Endothelial cell of umbilical vein (primary cell): ENCODE measurements at regions not wholly inside any gene's neighbourhood (a gene's known extent, or its start where the extent isn't known, plus 50 kb on each side); places are given as distances from the start of the nearest gene placed in this dataset.

ENCODE experiments used
- BruUV-seq: library from RNA; stranded (reverse); fragments of 400-500 nt; replicated peaks from 2 replicates; lab custom pipeline; 2021; lab: Mats Ljungman, UMichigan
- CTCF ChIA-PET: fragments of 300-600, 350-600 bp; sonication (Branson Sonifier 250); formaldehyde crosslinking; loops from one replicate; lab custom pipeline; 2021; ENCODE audit warnings: antibody characterized with exemption, inconsistent platforms; lab: Charles Lee
- POLR2A ChIA-PET: fragments of 300-600, 350-600 bp; sonication (Branson Sonifier 250); formaldehyde crosslinking; loops from one replicate; lab custom pipeline; 2021; ENCODE audit warnings: antibody characterized with exemption, inconsistent platforms; lab: Charles Lee
- DNase-seq: peaks from one replicate; pipeline ENCODE4 v3.0.0-alpha.2; 2011; ENCODE audit warnings: low read depth, low spot score
- FAIRE-seq: peaks from 2 replicates; lab custom pipeline; 2011; peaks lifted over from hg19 to GRCh38; lab: Jason Lieb, UNC
- H2AFZ ChIP-seq: 2 replicates; pipeline ENCODE4 v1.6.0; 2012; ENCODE audit warnings: low read depth, low read length, control low read depth, inconsistent platforms
- H3K27ac ChIP-seq: 2 replicates; pipeline ENCODE4 v1.5.1; 2011; ENCODE audit warnings: low read depth, mild to moderate bottlenecking, control low read depth, low read length, moderate library complexity; ENCODE audit not compliant: insufficient read depth
- H3K27me3 ChIP-seq, 2 experiments: 2 replicates each; pipeline versions ENCODE4 v1.6.0 to v1.6.1; 2011; ENCODE audit warnings: low read length in 2 of 2, mixed read lengths in 1 of 2; ENCODE audit not compliant: control insufficient read depth in 2 of 2, insufficient read depth in 2 of 2
- H3K36me3 ChIP-seq, 2 experiments: 2 replicates in 1 of 2; 3 replicates in 1 of 2; pipeline ENCODE4 v1.5.1; 2011; ENCODE audit warnings: low read length in 2 of 2, mild to moderate bottlenecking in 1 of 2, moderate library complexity in 1 of 2; ENCODE audit not compliant: control insufficient read depth in 2 of 2, insufficient read depth in 2 of 2; ENCODE audit errors: extremely low read depth in 1 of 2
- H3K4me1 ChIP-seq: 3 replicates; pipeline ENCODE4 v1.5.1; 2011; ENCODE audit warnings: mild to moderate bottlenecking, low read length; ENCODE audit not compliant: control insufficient read depth, insufficient read depth; ENCODE audit errors: extremely low read depth
- H3K4me2 ChIP-seq: 2 replicates; pipeline ENCODE4 v1.6.1; 2011; ENCODE audit warnings: low read length, control low read depth, mixed read lengths; ENCODE audit not compliant: insufficient read depth
- H3K4me3 ChIP-seq, 3 experiments: fragments of 200-600 bp in 1 of 3; sonication (generic), shearing (Covaris generic) in 1 of 3; replicated peaks in 1 of 3; 2 replicates each; pipeline ENCODE4 v1.5.1; 2011 to 2016; ENCODE audit warnings: control low read depth in 3 of 3, low read length in 3 of 3, mild to moderate bottlenecking in 2 of 3, inconsistent platforms in 1 of 3, low read depth in 1 of 3, moderate library complexity in 1 of 3; ENCODE audit not compliant: insufficient read depth in 1 of 3
- H3K79me2 ChIP-seq: 2 replicates; pipeline ENCODE4 v1.6.0; 2012; ENCODE audit warnings: low read length, inconsistent platforms; ENCODE audit not compliant: control insufficient read depth, insufficient read depth
- H3K9ac ChIP-seq: replicated peaks from 2 replicates; pipeline ENCODE3; 2011; ENCODE audit warnings: low read length, control low read depth; ENCODE audit not compliant: insufficient read depth; ENCODE audit errors: extremely low read depth
- H3K9me1 ChIP-seq: replicated peaks from 3 replicates; pipeline ENCODE4 v1.6.0; 2011; ENCODE audit warnings: mild to moderate bottlenecking, low read length; ENCODE audit not compliant: control insufficient read depth, insufficient read depth; ENCODE audit errors: extremely low read depth
- H3K9me3 ChIP-seq: replicated peaks from 2 replicates; pipeline ENCODE4 v1.5.1; 2012; ENCODE audit warnings: low read length, inconsistent platforms; ENCODE audit not compliant: control insufficient read depth, insufficient read depth
- H4K20me1 ChIP-seq: replicated peaks from 2 replicates; pipeline ENCODE3; 2011; ENCODE audit warnings: mild to moderate bottlenecking, low read length; ENCODE audit not compliant: control insufficient read depth, insufficient read depth; ENCODE audit errors: extremely low read depth
- CTCF ChIP-seq, 2 donors: IDR thresholded peaks; 1 replicate in 1 of 2; 2 replicates in 1 of 2; pipeline ENCODE4 v1.5.1; 2011; ENCODE audit warnings: low read length in 2 of 2, mild to moderate bottlenecking in 2 of 2, moderate library complexity in 2 of 2, control low read depth in 1 of 2, inconsistent platforms in 1 of 2, low read depth in 1 of 2; ENCODE audit not compliant: insufficient read depth in 1 of 2; ENCODE audit errors: extremely low read depth in 1 of 2
- FOS ChIP-seq: IDR thresholded peaks from 2 replicates; pipeline ENCODE4 v1.6.1; 2011; ENCODE audit warnings: mild to moderate bottlenecking, low read length, moderate library complexity, borderline replicate concordance; ENCODE audit not compliant: insufficient read depth
- GATA2 ChIP-seq: IDR thresholded peaks from 2 replicates; pipeline ENCODE4 v1.7.0; 2011; ENCODE audit warnings: low read depth, mild to moderate bottlenecking, moderate library complexity, mixed read lengths, low read length; ENCODE audit not compliant: insufficient read length, insufficient read depth
- JUN ChIP-seq: IDR thresholded peaks from 2 replicates; pipeline ENCODE4 v1.6.1; 2011; ENCODE audit warnings: borderline replicate concordance, low read depth; ENCODE audit not compliant: insufficient read length, insufficient read depth
- MAX ChIP-seq: IDR thresholded peaks from 2 replicates; pipeline ENCODE4 v1.6.1; 2011; ENCODE audit not compliant: insufficient read depth, insufficient read length
- MYC ChIP-seq: IDR thresholded peaks from one replicate; pipeline ENCODE4 v1.6.1; 2011; ENCODE audit warnings: mild to moderate bottlenecking, low read depth, low read length
- POLR2A ChIP-seq: IDR thresholded peaks from 2 replicates; pipeline ENCODE4 v1.6.1; 2012; ENCODE audit warnings: low read depth, mild to moderate bottlenecking, control low read depth, low read length
- POLR2AphosphoS5 ChIP-seq: IDR thresholded peaks from 2 replicates; pipeline ENCODE4 v1.6.1; 2012; ENCODE audit warnings: low read depth, mild to moderate bottlenecking, control low read depth, low read length, moderate library complexity; ENCODE audit not compliant: insufficient read depth
- dilution Hi-C: fragments of 300-500 bp; cut with MboI; formaldehyde crosslinking; loops from one replicate; pipeline ENCODE4 v1.15.0; 2019; ENCODE audit warnings: low sequenced_read_pairs; ENCODE audit not compliant: extremely low pct_ligation_motif_present
- intact Hi-C: fragments of 100-400 bp; cut with micrococcal nuclease; formaldehyde crosslinking; loops from one replicate; pipeline ENCODE4 v1.10.0; 2022

GRCh38 chr5:100119903-100120302 lies 415.3 kb upstream of the FAM174A start:
- no peak overlapping the region for H2AFZ ChIP-seq
- H3K9me1 ChIP-seq = no peaks in the 10 kb centered on the region
- no TSS peak for BruUV-seq
- DNase-seq (no peak), FAIRE-seq (no peak)
- no peaks in the 10 kb centered on the region for H4K20me1 ChIP-seq
- H3K36me3 ChIP-seq = no peaks in the 10 kb centered on the region
- H3K4me3 ChIP-seq = no peak overlapping the region
- no peak overlapping the region for H3K9ac ChIP-seq
- no peak overlapping the region for H3K27ac ChIP-seq
- H3K4me1 ChIP-seq = no peaks in the 10 kb centered on the region
- H3K79me2 ChIP-seq = no peaks in the 10 kb centered on the region
- H3K27me3 ChIP-seq = no peaks in the 10 kb centered on the region
- intact Hi-C loops (no loop called here), dilution Hi-C loops (no loop called here)
- no peak for TF ChIP-seq MAX
- TF ChIP-seq GATA2 = no peak
- TF ChIP-seq FOS = no peak
- TF ChIP-seq JUN = no peak
- TF ChIP-seq MYC = no peak
- no peak for TF ChIP-seq POLR2AphosphoS5
- TF ChIP-seq CTCF (IDR thresholded peaks at IDR 0.05; ENCODE audit: extremely low read depth in 1 of 2, insufficient read depth in 1 of 2, low read depth in 1 of 2, low read length in 2 of 2) = no peak
- no peak for TF ChIP-seq POLR2A
- POLR2A ChIA-PET = no interaction called here
- no peak overlapping the region for H3K4me2 ChIP-seq
- CTCF ChIA-PET = no interaction called here
- H3K9me3 ChIP-seq = no peaks in the 10 kb centered on the region
